DND-41 (cell line): ENCODE measurements at regions not wholly inside any gene's neighbourhood (a gene's known extent, or its start where the extent isn't known, plus 50 kb on each side); places are given as distances from the start of the nearest gene placed in this dataset.
A peak's percentile ranks its signal among the peaks of the same experiment; 100 is the strongest.

ENCODE experiments used
- ATAC-seq: fragments of 200-7000 bp; cut with Tn5 transposase; 3 replicates; pipeline ENCODE4 v1.9.1; 2021; ENCODE audit warnings: low read depth; ENCODE audit not compliant: insufficient read depth
- DNase-seq: peaks from one replicate; pipeline ENCODE4 v3.0.0-alpha.2; 2020
- H2AFZ ChIP-seq: 2 replicates; pipeline ENCODE4 v1.6.0; 2012; ENCODE audit warnings: low read depth, low read length
- H3K27ac ChIP-seq: 2 replicates; pipeline ENCODE4 v1.5.1; 2012; ENCODE audit warnings: low read length, inconsistent platforms
- H3K27me3 ChIP-seq: fragments of 200-600 bp; sonication (generic); 2 replicates; pipeline ENCODE4 v1.6.0; 2012; ENCODE audit warnings: low read length, mild to moderate bottlenecking, inconsistent platforms; ENCODE audit not compliant: insufficient read depth, poor library complexity
- H3K36me3 ChIP-seq: 2 replicates; pipeline ENCODE4 v1.5.1; 2012; ENCODE audit warnings: low read length, inconsistent platforms; ENCODE audit not compliant: insufficient read depth
- H3K4me1 ChIP-seq: 2 replicates; pipeline ENCODE4 v1.5.1; 2012; ENCODE audit warnings: mild to moderate bottlenecking, low read length; ENCODE audit not compliant: insufficient read depth
- H3K4me2 ChIP-seq: 2 replicates; pipeline ENCODE4 v1.6.0; 2012; ENCODE audit warnings: mild to moderate bottlenecking, moderate library complexity, low read length, inconsistent platforms; ENCODE audit not compliant: insufficient read depth
- H3K4me3 ChIP-seq, 2 experiments: fragments of 200-600 bp in 1 of 2; shearing (Covaris generic) in 1 of 2; 2 replicates each; pipeline ENCODE4 v1.5.1; 2012 to 2016; ENCODE audit warnings: inconsistent platforms in 2 of 2, low read length in 2 of 2, mild to moderate bottlenecking in 2 of 2, low read depth in 1 of 2, moderate library complexity in 1 of 2
- H3K79me2 ChIP-seq: 2 replicates; pipeline ENCODE4 v1.6.0; 2012; ENCODE audit warnings: low read length, inconsistent platforms; ENCODE audit not compliant: insufficient read depth
- H3K9ac ChIP-seq: 2 replicates; pipeline ENCODE4 v1.6.0; 2012; ENCODE audit warnings: low read depth, mild to moderate bottlenecking, inconsistent platforms, low read length, moderate library complexity
- H3K9me3 ChIP-seq: 2 replicates; pipeline ENCODE4 v1.5.1; 2012; ENCODE audit warnings: low read length, moderate library complexity, mild to moderate bottlenecking, inconsistent platforms; ENCODE audit not compliant: insufficient read depth, severe bottlenecking
- H4K20me1 ChIP-seq: 2 replicates; pipeline ENCODE4 v1.6.0; 2012; ENCODE audit warnings: low read length; ENCODE audit not compliant: insufficient read depth
- EZH2 ChIP-seq: IDR thresholded peaks from 3 replicates; pipeline ENCODE4 v1.6.1; 2012; ENCODE audit warnings: borderline replicate concordance, low read depth, mild to moderate bottlenecking, moderate library complexity, low read length, inconsistent platforms; ENCODE audit not compliant: severe bottlenecking
- TF ChIP-seq, protein P1 (sequence below): IDR thresholded peaks from 2 replicates; pipeline ENCODE4 v1.5.1; 2012; ENCODE audit warnings: borderline replicate concordance, low read length, moderate library complexity, mild to moderate bottlenecking; ENCODE audit not compliant: poor library complexity, severe bottlenecking; ENCODE audit errors: extremely low read depth

DNA sequence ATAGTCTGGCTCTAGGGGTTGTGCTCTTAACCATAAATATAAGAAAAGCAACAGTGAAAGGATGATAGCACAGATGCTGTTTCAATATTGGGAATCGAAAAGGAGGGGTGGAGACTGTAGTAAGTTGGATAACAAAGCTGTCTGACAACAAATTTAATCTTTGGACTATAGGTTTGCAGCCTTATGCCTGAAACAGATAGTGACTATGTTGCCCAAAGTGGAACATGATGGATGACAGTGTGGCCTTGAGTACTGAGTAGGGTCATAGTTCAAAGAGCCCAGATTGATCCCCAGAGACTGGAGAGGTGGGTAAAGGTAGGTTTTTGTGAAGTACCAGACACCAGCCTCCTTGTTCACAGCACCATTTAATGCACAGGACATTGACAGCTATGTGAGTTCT lies 144.0 kb upstream of the PALMD start:
- no peak for TF ChIP-seq EZH2
- TF ChIP-seq, protein P1, sequence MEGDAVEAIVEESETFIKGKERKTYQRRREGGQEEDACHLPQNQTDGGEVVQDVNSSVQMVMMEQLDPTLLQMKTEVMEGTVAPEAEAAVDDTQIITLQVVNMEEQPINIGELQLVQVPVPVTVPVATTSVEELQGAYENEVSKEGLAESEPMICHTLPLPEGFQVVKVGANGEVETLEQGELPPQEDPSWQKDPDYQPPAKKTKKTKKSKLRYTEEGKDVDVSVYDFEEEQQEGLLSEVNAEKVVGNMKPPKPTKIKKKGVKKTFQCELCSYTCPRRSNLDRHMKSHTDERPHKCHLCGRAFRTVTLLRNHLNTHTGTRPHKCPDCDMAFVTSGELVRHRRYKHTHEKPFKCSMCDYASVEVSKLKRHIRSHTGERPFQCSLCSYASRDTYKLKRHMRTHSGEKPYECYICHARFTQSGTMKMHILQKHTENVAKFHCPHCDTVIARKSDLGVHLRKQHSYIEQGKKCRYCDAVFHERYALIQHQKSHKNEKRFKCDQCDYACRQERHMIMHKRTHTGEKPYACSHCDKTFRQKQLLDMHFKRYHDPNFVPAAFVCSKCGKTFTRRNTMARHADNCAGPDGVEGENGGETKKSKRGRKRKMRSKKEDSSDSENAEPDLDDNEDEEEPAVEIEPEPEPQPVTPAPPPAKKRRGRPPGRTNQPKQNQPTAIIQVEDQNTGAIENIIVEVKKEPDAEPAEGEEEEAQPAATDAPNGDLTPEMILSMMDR: no peak
- Histone ChIP-seq H3K9ac (no peak overlapping the region), H3K4me1 (no peaks in the 10 kb centered on the region), H3K27ac (no peak overlapping the region), H3K4me3 (no peak overlapping the region), H4K20me1 (no peaks in the 10 kb centered on the region), H3K9me3 (no peaks in the 10 kb centered on the region), H3K4me2 (no peak overlapping the region), H2AFZ (no peak overlapping the region), H3K27me3 (no peaks in the 10 kb centered on the region), H3K36me3 (no peaks in the 10 kb centered on the region), H3K79me2 (no peaks in the 10 kb centered on the region)
- DNase-seq (no peak), ATAC-seq (no peak)

DNA sequence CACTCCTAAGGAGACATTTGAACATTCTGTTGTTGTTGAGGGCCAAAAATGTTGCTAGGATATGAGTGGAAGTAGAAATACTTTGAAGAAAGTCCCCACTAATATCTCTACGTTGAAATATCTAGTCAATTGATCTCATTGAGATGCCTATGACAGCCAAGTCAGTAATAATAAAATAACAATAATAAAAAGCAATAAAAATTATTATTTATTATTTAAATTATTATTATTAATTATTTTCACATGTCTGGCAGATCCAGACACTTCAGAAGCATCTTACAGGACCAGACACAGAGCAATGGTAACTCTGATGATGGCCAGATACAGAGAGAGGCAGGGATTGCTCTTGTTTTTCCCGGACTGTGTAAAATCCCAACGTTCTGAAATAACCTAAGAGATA lies 143.5 kb upstream of the PALMD start:
- no peak overlapping the region for H3K27ac ChIP-seq
- H3K79me2 ChIP-seq: no peaks in the 10 kb centered on the region
- no peaks in the 10 kb centered on the region for H3K27me3 ChIP-seq
- H2AFZ ChIP-seq: no peak overlapping the region
- H3K4me2 ChIP-seq: no peak overlapping the region
- DNase-seq (no peak), ATAC-seq (no peak)
- TF ChIP-seq, protein P1: no peak
- TF ChIP-seq EZH2: no peak
- no peaks in the 10 kb centered on the region for H3K9me3 ChIP-seq
- no peaks in the 10 kb centered on the region for H3K36me3 ChIP-seq
- no peak overlapping the region for H3K4me3 ChIP-seq
- H3K4me1 ChIP-seq: no peaks in the 10 kb centered on the region
- no peak overlapping the region for H3K9ac ChIP-seq
- H4K20me1 ChIP-seq: no peaks in the 10 kb centered on the region

- H3K9ac ChIP-seq: no peak overlapping the region
- H3K4me3 ChIP-seq: no peak overlapping the region
- H3K4me1 ChIP-seq: no peaks in the 10 kb centered on the region
- H3K27me3 ChIP-seq: no peaks in the 10 kb centered on the region
- no peak overlapping the region for H3K4me2 ChIP-seq
- no peak overlapping the region for H2AFZ ChIP-seq
- no peaks in the 10 kb centered on the region for H3K79me2 ChIP-seq
- no peak for TF ChIP-seq EZH2
- TF ChIP-seq, protein P1: no peak
- no peaks in the 10 kb centered on the region for H3K9me3 ChIP-seq
- no peaks in the 10 kb centered on the region for H3K36me3 ChIP-seq
- DNase-seq: no peak
- no peak overlapping the region for H3K27ac ChIP-seq
- H4K20me1 ChIP-seq: no peaks in the 10 kb centered on the region
- ATAC-seq: no peak
Measured at GRCh38 chr1:99503276-99503747, 142.6 kb upstream of the PALMD start.

GRCh38 chr1:99504287-99504686 lies 141.6 kb upstream of the PALMD start:
- H3K4me3 ChIP-seq: no peak overlapping the region
- no peaks in the 10 kb centered on the region for H3K79me2 ChIP-seq
- H3K9ac ChIP-seq: no peak overlapping the region
- no peak overlapping the region for H3K4me2 ChIP-seq
- no peak for ATAC-seq
- no peaks in the 10 kb centered on the region for H3K9me3 ChIP-seq
- H3K4me1 ChIP-seq: no peaks in the 10 kb centered on the region
- no peak overlapping the region for H3K27ac ChIP-seq
- H3K27me3 ChIP-seq: no peaks in the 10 kb centered on the region
- H2AFZ ChIP-seq: peak overlapping the region; percentile 14
- no peaks in the 10 kb centered on the region for H4K20me1 ChIP-seq
- DNase-seq: no peak
- no peak for TF ChIP-seq EZH2
- TF ChIP-seq, protein P1: no peak
- no peaks in the 10 kb centered on the region for H3K36me3 ChIP-seq
